Tibial artery (tissue), 4 donors: ENCODE measurements at regions not wholly inside any gene's neighbourhood (a gene's known extent, or its start where the extent isn't known, plus 50 kb on each side); places are given as distances from the start of the nearest gene placed in this dataset.

Source experiments
- DNase-seq, 2 donors: peaks; one replicate each; pipeline ENCODE4 v3.0.0-alpha.2; 2019
- H3K27ac ChIP-seq, 2 donors: fragments of 200-600 bp; sonication (generic) in 1 of 2; 1 replicate in 1 of 2; 2 replicates in 1 of 2; pipeline ENCODE4 v1.5.1; 2018 to 2019; ENCODE audit warnings: mild to moderate bottlenecking in 1 of 2
- H3K27me3 ChIP-seq, 2 donors: fragments of 200-600 bp; sonication (generic) in 1 of 2; one replicate each; pipeline versions ENCODE4 v1.5.1 to v1.6.0; 2016 to 2019
- H3K36me3 ChIP-seq, 3 donors: fragments of 200-600 bp; sonication (generic) in 2 of 3; one replicate each; pipeline ENCODE4 v1.5.1; 2016 to 2019; ENCODE audit warnings: mild to moderate bottlenecking in 2 of 3
- H3K4me1 ChIP-seq, 4 donors: fragments of 200-600 bp; sonication (generic) in 2 of 4; 1 replicate in 3 of 4; 2 replicates in 1 of 4; pipeline ENCODE4 v1.5.1; 2016 to 2019
- H3K4me3 ChIP-seq, 2 donors: fragments of 200-600 bp; sonication (generic) in 1 of 2; 1 replicate in 1 of 2; 2 replicates in 1 of 2; pipeline ENCODE4 v1.5.1; 2018 to 2019; ENCODE audit warnings: mild to moderate bottlenecking in 2 of 2
- H3K9me3 ChIP-seq, 3 donors: fragments of 200-600 bp; sonication (generic) in 1 of 3; one replicate each; pipeline ENCODE4 v1.5.1; 2016 to 2019
- intact Hi-C: fragments of 100-400 bp; cut with DNase I; formaldehyde crosslinking; loops from one replicate; pipeline ENCODE4 v1.15.0; 2023; ENCODE audit warnings: low total_unique reads
- TF ChIP-seq, protein P1 (sequence below), 2 experiments: fragments of 200-600 bp in 1 of 2; fragments of 450-650 bp in 1 of 2; IDR thresholded peaks; one replicate each; pipeline ENCODE4 v1.5.1; 2017 to 2019; ENCODE audit warnings: antibody characterized with exemption in 2 of 2, mild to moderate bottlenecking in 1 of 2, moderate library complexity in 1 of 2

DNA sequence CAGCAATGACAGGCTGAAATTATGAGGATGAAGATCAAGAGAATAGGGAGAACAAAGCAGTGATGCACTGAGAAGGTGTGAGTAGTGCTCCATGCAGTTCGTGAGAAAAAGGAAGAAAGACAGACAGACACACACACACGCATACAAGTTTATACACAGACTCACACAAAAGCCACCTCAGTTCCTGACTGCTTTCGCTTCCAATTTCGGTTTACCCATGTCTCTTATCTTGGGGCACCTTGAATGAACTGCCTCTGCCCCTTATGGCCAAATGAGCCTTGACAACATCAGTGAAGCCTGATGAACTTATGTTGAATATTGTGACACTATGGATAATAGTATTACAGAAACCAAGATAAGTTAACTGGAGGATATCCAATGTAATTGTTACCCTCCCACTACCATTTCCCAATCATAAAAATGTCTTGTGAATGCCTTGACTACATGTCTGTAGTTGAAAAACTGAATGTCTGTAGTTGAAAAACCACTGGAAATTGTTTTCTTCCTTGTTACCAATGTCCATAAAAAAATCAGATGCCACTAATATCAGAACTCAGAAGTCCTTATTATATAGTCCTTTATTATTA lies 380.4 kb upstream of the DDHD1 start:
- TF ChIP-seq, protein P1, sequence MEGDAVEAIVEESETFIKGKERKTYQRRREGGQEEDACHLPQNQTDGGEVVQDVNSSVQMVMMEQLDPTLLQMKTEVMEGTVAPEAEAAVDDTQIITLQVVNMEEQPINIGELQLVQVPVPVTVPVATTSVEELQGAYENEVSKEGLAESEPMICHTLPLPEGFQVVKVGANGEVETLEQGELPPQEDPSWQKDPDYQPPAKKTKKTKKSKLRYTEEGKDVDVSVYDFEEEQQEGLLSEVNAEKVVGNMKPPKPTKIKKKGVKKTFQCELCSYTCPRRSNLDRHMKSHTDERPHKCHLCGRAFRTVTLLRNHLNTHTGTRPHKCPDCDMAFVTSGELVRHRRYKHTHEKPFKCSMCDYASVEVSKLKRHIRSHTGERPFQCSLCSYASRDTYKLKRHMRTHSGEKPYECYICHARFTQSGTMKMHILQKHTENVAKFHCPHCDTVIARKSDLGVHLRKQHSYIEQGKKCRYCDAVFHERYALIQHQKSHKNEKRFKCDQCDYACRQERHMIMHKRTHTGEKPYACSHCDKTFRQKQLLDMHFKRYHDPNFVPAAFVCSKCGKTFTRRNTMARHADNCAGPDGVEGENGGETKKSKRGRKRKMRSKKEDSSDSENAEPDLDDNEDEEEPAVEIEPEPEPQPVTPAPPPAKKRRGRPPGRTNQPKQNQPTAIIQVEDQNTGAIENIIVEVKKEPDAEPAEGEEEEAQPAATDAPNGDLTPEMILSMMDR (IDR thresholded peaks at IDR 0.05): no peak
- no peak overlapping the region for H3K4me3 ChIP-seq
- H3K27ac ChIP-seq: no peak overlapping the region
- no peaks in the 10 kb centered on the region for H3K9me3 ChIP-seq
- intact Hi-C loops: loop anchor here (10.0 kb wide), 1 partner anchor 811 kb away; no protein-coding TSS in a partner anchor
- no peak for DNase-seq
- no peaks in the 10 kb centered on the region for H3K27me3 ChIP-seq
- no peaks in the 10 kb centered on the region for H3K4me1 ChIP-seq
- H3K36me3 ChIP-seq: no peaks in the 10 kb centered on the region

DNA sequence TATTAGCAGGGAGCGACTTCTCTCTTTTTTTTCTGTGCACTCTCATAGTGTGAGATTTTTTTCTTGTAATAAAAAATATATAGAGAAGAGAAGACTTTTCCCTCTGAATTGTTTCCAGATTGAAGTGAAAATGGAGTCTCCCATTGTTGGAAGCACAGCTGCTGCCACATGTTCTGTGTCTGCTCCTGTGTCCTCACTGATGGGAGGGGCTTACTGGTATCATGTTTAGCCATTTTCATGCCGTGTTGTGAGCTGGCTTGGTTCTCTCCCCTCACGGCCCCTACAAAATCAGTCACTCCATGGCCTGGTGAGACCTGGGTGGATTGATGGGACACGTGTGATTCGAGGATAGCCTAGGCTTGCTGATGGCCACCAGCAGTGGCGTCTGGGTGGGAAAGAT lies 379.7 kb upstream of the DDHD1 start:
- intact Hi-C loops: loop anchor here (10.0 kb wide), 1 partner anchor 812 kb away; no protein-coding TSS in a partner anchor
- no peak for DNase-seq
- H3K4me1 ChIP-seq: no peaks in the 10 kb centered on the region
- H3K27me3 ChIP-seq: no peaks in the 10 kb centered on the region
- TF ChIP-seq, protein P1 (IDR thresholded peaks at IDR 0.05): no peak
- H3K9me3 ChIP-seq: no peaks in the 10 kb centered on the region
- H3K36me3 ChIP-seq: no peaks in the 10 kb centered on the region
- no peak overlapping the region for H3K4me3 ChIP-seq
- H3K27ac ChIP-seq: no peak overlapping the region

DNA sequence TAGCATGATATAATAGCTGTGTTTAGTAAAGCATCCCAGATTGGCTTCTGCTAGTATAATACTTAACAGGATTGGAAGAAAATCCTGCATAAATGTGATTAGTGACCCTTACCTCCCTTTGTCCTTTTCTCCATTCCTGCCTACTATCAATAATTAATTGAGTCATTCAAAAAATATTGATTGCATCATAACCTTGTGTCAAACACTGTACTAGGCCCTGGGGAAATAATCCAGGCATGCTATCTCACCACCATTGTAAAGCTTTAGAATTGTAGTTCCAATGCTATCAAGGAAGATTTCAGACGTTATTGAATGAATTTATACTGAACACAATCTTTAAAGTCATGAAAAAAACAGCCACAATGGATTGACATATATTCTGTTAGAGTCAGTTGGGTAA lies 378.6 kb upstream of the DDHD1 start:
- H3K27me3 ChIP-seq: no peaks in the 10 kb centered on the region
- no peaks in the 10 kb centered on the region for H3K4me1 ChIP-seq
- H3K4me3 ChIP-seq: no peak overlapping the region
- TF ChIP-seq, protein P1 (IDR thresholded peaks at IDR 0.05): no peak
- intact Hi-C loops: loop anchor here (10.0 kb wide), 1 partner anchor 813 kb away; no protein-coding TSS in a partner anchor
- DNase-seq: no peak
- H3K9me3 ChIP-seq: no peaks in the 10 kb centered on the region
- no peak overlapping the region for H3K27ac ChIP-seq
- no peaks in the 10 kb centered on the region for H3K36me3 ChIP-seq

GRCh38 chr14:53531156-53531555 lies 378.0 kb upstream of the DDHD1 start:
- intact Hi-C loops: loop anchor here (10.0 kb wide), 1 partner anchor 814 kb away; no protein-coding TSS in a partner anchor
- H3K4me3 ChIP-seq: no peak overlapping the region
- TF ChIP-seq, protein P1 (IDR thresholded peaks at IDR 0.05): no peak
- no peaks in the 10 kb centered on the region for H3K36me3 ChIP-seq
- no peaks in the 10 kb centered on the region for H3K9me3 ChIP-seq
- H3K27ac ChIP-seq: no peak overlapping the region
- no peak for DNase-seq
- no peaks in the 10 kb centered on the region for H3K27me3 ChIP-seq
- H3K4me1 ChIP-seq: no peaks in the 10 kb centered on the region

DNA sequence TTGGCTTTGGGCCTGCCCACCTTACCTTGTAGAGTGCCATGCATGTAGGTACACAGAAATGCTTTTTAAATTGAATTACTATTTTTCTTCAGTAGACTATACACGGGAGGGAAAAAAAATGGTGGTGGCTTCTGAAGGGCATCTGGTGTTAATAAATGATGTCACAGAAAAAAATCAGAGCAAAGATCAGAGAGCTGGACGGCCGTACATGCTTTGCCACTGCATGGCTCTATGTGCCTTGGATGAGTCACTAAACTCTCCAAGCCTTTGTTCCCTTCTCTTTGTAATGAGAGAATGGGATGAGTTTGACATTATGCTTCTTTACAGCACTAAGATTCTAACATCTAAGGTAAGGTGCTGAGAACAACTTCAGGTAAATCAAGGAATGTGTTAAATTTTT lies 376.4 kb upstream of the DDHD1 start:
- no peaks in the 10 kb centered on the region for H3K36me3 ChIP-seq
- H3K4me1 ChIP-seq: no peaks in the 10 kb centered on the region
- no peak overlapping the region for H3K4me3 ChIP-seq
- no peak overlapping the region for H3K27ac ChIP-seq
- no peaks in the 10 kb centered on the region for H3K9me3 ChIP-seq
- intact Hi-C loops: no loop called here
- no peaks in the 10 kb centered on the region for H3K27me3 ChIP-seq
- TF ChIP-seq, protein P1 (IDR thresholded peaks at IDR 0.05): no peak
- DNase-seq: no peak
